H1 (cell line): ENCODE measurements at regions not wholly inside any gene's neighbourhood (a gene's known extent, or its start where the extent isn't known, plus 50 kb on each side); places are given as distances from the start of the nearest gene placed in this dataset.

Experiments used
- CTCF ChIA-PET: fragments of 300-600 bp; sonication (Branson Sonifier 250); formaldehyde crosslinking; loops from one replicate; lab custom pipeline; 2021; ENCODE audit not compliant: partially characterized antibody; lab: Charles Lee
- POLR2A ChIA-PET: fragments of 300-600 bp; sonication (Branson Sonifier 250); formaldehyde crosslinking; loops from one replicate; lab custom pipeline; 2021; ENCODE audit warnings: inconsistent platforms; ENCODE audit not compliant: partially characterized antibody; lab: Charles Lee
- DNase-seq, 2 experiments: peaks; one replicate each; pipeline versions ENCODE4 v3.0.0 to v3.0.0-alpha.2; 2010 to 2022; ENCODE audit warnings: low spot score in 2 of 2, low read depth in 1 of 2, mixed read lengths in 1 of 2
- FAIRE-seq: peaks from 2 replicates; lab custom pipeline; 2011; peaks lifted over from hg19 to GRCh38; lab: Jason Lieb, UNC
- H2AFZ ChIP-seq: 2 replicates; pipeline ENCODE4 v1.8.1; 2012; ENCODE audit warnings: low read length, inconsistent platforms
- H2AK5ac ChIP-seq: 2 replicates; pipeline ENCODE4 v1.6.1; 2013; ENCODE audit warnings: low read depth, low read length
- H2BK120ac ChIP-seq: replicated peaks from 2 replicates; pipeline ENCODE3; 2013; ENCODE audit warnings: low read depth, low read length, inconsistent platforms
- H2BK12ac ChIP-seq: 2 replicates; pipeline ENCODE4 v1.6.1; 2013; ENCODE audit warnings: low read depth, low read length
- H2BK15ac ChIP-seq: 2 replicates; pipeline ENCODE4 v1.6.1; 2013; ENCODE audit warnings: low read length
- H2BK20ac ChIP-seq: 2 replicates; pipeline ENCODE4 v1.6.1; 2013; ENCODE audit warnings: low read length
- H2BK5ac ChIP-seq: 2 replicates; pipeline ENCODE4 v1.6.1; 2013; ENCODE audit warnings: low read depth, low read length
- H3K14ac ChIP-seq: 2 replicates; pipeline ENCODE4 v1.6.1; 2013; ENCODE audit warnings: inconsistent platforms; ENCODE audit not compliant: insufficient read length
- H3K18ac ChIP-seq: 2 replicates; pipeline ENCODE4 v1.6.1; 2013; ENCODE audit warnings: low read length; ENCODE audit errors: extremely low read depth
- H3K23ac ChIP-seq: 2 replicates; pipeline ENCODE4 v1.6.1; 2013; ENCODE audit warnings: inconsistent platforms; ENCODE audit not compliant: insufficient read length
- H3K23me2 ChIP-seq: 2 replicates; pipeline ENCODE4 v1.6.1; 2013; ENCODE audit warnings: low read depth, low read length
- H3K27ac ChIP-seq: 2 replicates; pipeline ENCODE4 v1.6.1; 2011; ENCODE audit warnings: low read depth, low read length, inconsistent platforms
- H3K27me3 ChIP-seq, 4 experiments: replicated peaks in 1 of 4; 1 replicate in 1 of 4; 2 replicates in 3 of 4; pipeline versions ENCODE4 v1.6.1 to v1.8.1; 2011 to 2013; ENCODE audit warnings: low read length in 3 of 4, mild to moderate bottlenecking in 3 of 4, inconsistent platforms in 2 of 4, mixed read lengths in 2 of 4, moderate library complexity in 1 of 4; ENCODE audit not compliant: control insufficient read depth in 3 of 4, insufficient read depth in 3 of 4; ENCODE audit errors: extremely low read depth in 1 of 4
- H3K36me3 ChIP-seq, 4 experiments: 2 replicates each; pipeline versions ENCODE4 v1.6.1 to v1.8.1; 2011 to 2013; ENCODE audit warnings: mild to moderate bottlenecking in 4 of 4, low read length in 3 of 4, moderate library complexity in 2 of 4, control low read depth in 1 of 4, inconsistent platforms in 1 of 4; ENCODE audit not compliant: insufficient read depth in 4 of 4, control insufficient read depth in 2 of 4
- H3K4ac ChIP-seq: replicated peaks from 2 replicates; pipeline ENCODE3; 2013; ENCODE audit warnings: low read length, low read depth, mixed read lengths, inconsistent platforms; ENCODE audit not compliant: insufficient read length
- H3K4me1 ChIP-seq, 4 experiments: replicated peaks in 1 of 4; 1 replicate in 1 of 4; 2 replicates in 3 of 4; pipeline versions ENCODE4 v1.6.1 to v1.8.1; 2011 to 2013; ENCODE audit warnings: low read length in 3 of 4, inconsistent platforms in 2 of 4, mixed read lengths in 1 of 4; ENCODE audit not compliant: insufficient read depth in 4 of 4, control insufficient read depth in 3 of 4
- H3K4me2 ChIP-seq, 2 experiments: 2 replicates each; pipeline versions ENCODE4 v1.6.1 to v1.8.1; 2011 to 2013; ENCODE audit warnings: low read depth in 2 of 2, low read length in 2 of 2, control low read depth in 1 of 2, inconsistent platforms in 1 of 2, mild to moderate bottlenecking in 1 of 2; ENCODE audit not compliant: insufficient read depth in 1 of 2
- H3K4me3 ChIP-seq, 4 experiments: fragments of 200-600, 300-600 bp in 1 of 4; sonication (generic), shearing (Covaris generic), sonication (Bioruptor Twin) in 1 of 4; 2 replicates each; pipeline versions ENCODE4 v1.5.1 to v1.8.1; 2011 to 2016; ENCODE audit warnings: low read length in 4 of 4, low read depth in 3 of 4, control low read depth in 2 of 4, inconsistent platforms in 2 of 4, mild to moderate bottlenecking in 2 of 4, mixed read lengths in 1 of 4, moderate library complexity in 1 of 4; ENCODE audit not compliant: insufficient read depth in 2 of 4; ENCODE audit errors: extremely low read depth in 1 of 4
- H3K56ac ChIP-seq: replicated peaks from 2 replicates; pipeline ENCODE3; 2013; ENCODE audit warnings: low read depth, mild to moderate bottlenecking, mixed read lengths, low read length, inconsistent platforms; ENCODE audit not compliant: insufficient read length
- H3K79me1 ChIP-seq: 2 replicates; pipeline ENCODE4 v1.6.1; 2013; ENCODE audit warnings: low read depth, low read length, control low read depth
- H3K79me2 ChIP-seq, 2 experiments: 2 replicates each; pipeline versions ENCODE4 v1.6.1 to v1.8.1; 2012 to 2013; ENCODE audit warnings: low read length in 2 of 2, mild to moderate bottlenecking in 2 of 2, inconsistent platforms in 1 of 2; ENCODE audit not compliant: insufficient read depth in 2 of 2, control insufficient read depth in 1 of 2
- H3K9ac ChIP-seq, 4 experiments: replicated peaks in 1 of 4; 1 replicate in 1 of 4; 2 replicates in 3 of 4; pipeline versions ENCODE4 v1.6.1 to v1.8.1; 2011 to 2013; ENCODE audit warnings: low read depth in 3 of 4, low read length in 3 of 4, control low read depth in 2 of 4, mild to moderate bottlenecking in 2 of 4, moderate library complexity in 2 of 4, inconsistent platforms in 1 of 4; ENCODE audit errors: extremely low read depth in 1 of 4
- H3K9me3 ChIP-seq, 2 experiments: 2 replicates each; pipeline versions ENCODE4 v1.6.1 to v1.8.1; 2012 to 2013; ENCODE audit warnings: mild to moderate bottlenecking in 2 of 2, moderate library complexity in 2 of 2, control low read depth in 1 of 2, inconsistent platforms in 1 of 2, low read depth in 1 of 2, low read length in 1 of 2, mixed read lengths in 1 of 2; ENCODE audit not compliant: insufficient read depth in 2 of 2
- H4K20me1 ChIP-seq, 2 experiments: replicated peaks in 1 of 2; 2 replicates each; pipeline versions ENCODE3 to v1.8.1; 2011 to 2013; ENCODE audit warnings: inconsistent platforms in 2 of 2, low read length in 2 of 2, mild to moderate bottlenecking in 1 of 2; ENCODE audit not compliant: insufficient read depth in 2 of 2, control insufficient read depth in 1 of 2
- H4K5ac ChIP-seq: 2 replicates; pipeline ENCODE4 v1.6.1; 2013; ENCODE audit warnings: low read length, low read depth, mixed read lengths, inconsistent platforms; ENCODE audit not compliant: insufficient read length
- H4K8ac ChIP-seq: 2 replicates; pipeline ENCODE4 v1.8.0; 2013; ENCODE audit warnings: mild to moderate bottlenecking, moderate library complexity, low read length, inconsistent platforms; ENCODE audit not compliant: insufficient read depth; ENCODE audit errors: extremely low read depth
- H4K91ac ChIP-seq: replicated peaks from 2 replicates; pipeline ENCODE3; 2013; ENCODE audit warnings: low read length, mixed read lengths, inconsistent platforms; ENCODE audit not compliant: insufficient read length
- POU5F1 ChIP-seq: IDR thresholded peaks from 2 replicates; pipeline ENCODE4 v1.6.1; 2011; ENCODE audit warnings: low read depth, mild to moderate bottlenecking, low read length, moderate library complexity
- YY1 ChIP-seq: IDR thresholded peaks from 2 replicates; pipeline ENCODE4 v1.6.1; 2011; ENCODE audit warnings: low read depth, mild to moderate bottlenecking, low read length
- ZNF274 ChIP-seq: IDR thresholded peaks from 2 replicates; pipeline ENCODE4 v1.7.0; 2012; ENCODE audit warnings: low read length, borderline replicate concordance; ENCODE audit errors: extremely low read depth
- WGBS, 2 experiments: shearing (Covaris generic) in 1 of 2; methylation state at CpG; one replicate each; pipeline versions ENCODE4 v1.1.6 to v1.1.7; 2013 to 2015; ENCODE audit warnings: low lambda C conversion rate in 2 of 2, mixed read lengths in 2 of 2, inconsistent platforms in 1 of 2, low coverage in 1 of 2, missing lambda C conversion rate in 1 of 2; ENCODE audit not compliant: insufficient replicate concordance in 2 of 2, insufficient coverage in 1 of 2, insufficient read length in 1 of 2; ENCODE audit errors: extremely low coverage in 1 of 2, missing lambda C conversion rate in 1 of 2; 5-methylcytosine and 5-hydroxymethylcytosine counted together

DNA sequence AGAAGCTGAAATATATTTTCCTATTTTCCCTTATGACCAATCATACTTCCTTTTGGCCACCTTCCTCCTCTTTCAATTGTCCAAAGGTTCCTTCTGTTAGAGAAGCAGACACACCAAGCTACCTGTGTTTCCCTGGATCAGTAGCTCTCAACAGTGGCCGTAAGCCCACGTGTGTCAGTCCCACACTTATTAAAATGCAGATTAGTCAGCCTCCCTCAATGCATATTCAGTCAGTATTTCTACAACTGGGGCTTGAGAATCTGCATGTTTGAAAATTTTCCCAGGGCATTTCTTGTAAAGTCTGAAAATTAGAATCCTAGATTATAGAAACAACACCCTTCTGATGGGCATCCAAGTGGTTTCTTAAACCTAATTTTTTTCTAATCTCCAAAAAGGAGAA lies 54.0 kb upstream of the ITPRID2 start:
- H3K27me3 ChIP-seq = no peaks in the 10 kb centered on the region
- no peak overlapping the region for H2BK5ac ChIP-seq
- no peak overlapping the region for H3K4me2 ChIP-seq
- no peak overlapping the region for H3K14ac ChIP-seq
- ChIA-PET POLR2A (no interaction called here), CTCF (interaction anchor here (0.7 kb wide), 1 partner anchor 20 kb away, joined by 3 read pairs; no protein-coding TSS in a partner anchor)
- H3K9me3 ChIP-seq = no peaks in the 10 kb centered on the region
- no peaks in the 10 kb centered on the region for H3K4me1 ChIP-seq
- H3K27ac ChIP-seq = no peak overlapping the region
- H4K8ac ChIP-seq = no peak overlapping the region
- H3K9ac ChIP-seq = no peak overlapping the region
- H2AFZ ChIP-seq = no peak overlapping the region
- no peak overlapping the region for H2BK12ac ChIP-seq
- no peak overlapping the region for H2BK15ac ChIP-seq
- H4K20me1 ChIP-seq = no peaks in the 10 kb centered on the region
- no peak overlapping the region for H4K5ac ChIP-seq
- DNase-seq (no peak), FAIRE-seq (no peak)
- H3K79me2 ChIP-seq = no peaks in the 10 kb centered on the region
- H3K18ac ChIP-seq = no peak overlapping the region
- H3K4me3 ChIP-seq = no peak overlapping the region
- no peak overlapping the region for H2BK20ac ChIP-seq
- WGBS, 2 experiments = 84% methylated on average over 2 of the region's 2 CpGs; no CpG with 5 or more reads in 1 of the 2 experiments
- no peak overlapping the region for H4K91ac ChIP-seq
- H3K23me2 ChIP-seq = no peaks in the 10 kb centered on the region
- H2BK120ac ChIP-seq = no peak overlapping the region
- no peak overlapping the region for H3K23ac ChIP-seq
- H3K36me3 ChIP-seq = no peaks in the 10 kb centered on the region
- no peaks in the 10 kb centered on the region for H3K79me1 ChIP-seq
- H3K56ac ChIP-seq = no peak overlapping the region
- no peak overlapping the region for H3K4ac ChIP-seq
- TF ChIP-seq POU5F1 (no peak), YY1 (no peak), ZNF274 (no peak)
- H2AK5ac ChIP-seq = no peak overlapping the region
